NCI-H2107 treated with DMSO at 0.1 percent for 48 hours (cell line): ENCODE measurements at regions not wholly inside any gene's neighbourhood (a gene's known extent, or its start where the extent isn't known, plus 50 kb on each side); places are given as distances from the start of the nearest gene placed in this dataset.
"Not testable (repeated sequence)": the region's sequence is repeated elsewhere in the genome, so short reads cannot be mapped to it uniquely, and the experiment has no call there.

ENCODE experiments used
- DNase-seq: peaks from one replicate; lab custom pipeline; 2025; ENCODE audit not compliant: unreplicated experiment; lab: John Stamatoyannopoulos, UW

GRCh38 chr2:82084679-82085392 lies 1780.3 kb upstream of the LRRTM1 start:
- DNase-seq, result no peak

GRCh38 chr2:82075875-82076274 lies 1771.3 kb upstream of the LRRTM1 start:
- DNase-seq, result no peak

- DNase-seq, result no peak
These were observed 1757.9 kb upstream of the LRRTM1 start for GRCh38 chr2:82062463-82062862.

GRCh38 chr2:82055846-82056245 lies 1751.3 kb upstream of the LRRTM1 start:
- DNase-seq, result no peak

GRCh38 chr2:82043867-82044266 lies 1739.3 kb upstream of the LRRTM1 start:
- no peak for DNase-seq

- DNase-seq, result no peak
These were observed 1723.5 kb upstream of the LRRTM1 start for GRCh38 chr2:82027921-82028615.

GRCh38 chr2:82023710-82024109 lies 1719.2 kb upstream of the LRRTM1 start:
- no peak for DNase-seq

- DNase-seq, result no peak
These were observed 1709.1 kb upstream of the LRRTM1 start for GRCh38 chr2:82013641-82014040.

GRCh38 chr2:82007071-82007664 lies 1702.6 kb upstream of the LRRTM1 start:
- DNase-seq, result no peak

GRCh38 chr2:82005889-82006288 lies 1701.3 kb upstream of the LRRTM1 start:
- not testable (repeated sequence) for DNase-seq

- DNase-seq, result no peak
These were observed 1697.1 kb upstream of the LRRTM1 start for GRCh38 chr2:82001614-82002013.

GRCh38 chr2:82000606-82001005 lies 1696.1 kb upstream of the LRRTM1 start:
- DNase-seq, result no peak

GRCh38 chr2:81996332-81996731 lies 1691.8 kb upstream of the LRRTM1 start:
- DNase-seq, result no peak

- DNase-seq, result no peak
These were observed 1686.7 kb upstream of the LRRTM1 start for GRCh38 chr2:81991282-81991681.

GRCh38 chr2:81987370-81987769 lies 1682.8 kb upstream of the LRRTM1 start:
- DNase-seq, result no peak

- no peak for DNase-seq
These were observed 1680.6 kb upstream of the LRRTM1 start for GRCh38 chr2:81984969-81985637.

- DNase-seq, result no peak
These were observed 1677.0 kb upstream of the LRRTM1 start for GRCh38 chr2:81981585-81981984.

- no peak for DNase-seq
These were observed 1674.5 kb upstream of the LRRTM1 start for GRCh38 chr2:81979086-81979485.

GRCh38 chr2:81976998-81977397 lies 1672.4 kb upstream of the LRRTM1 start:
- no peak for DNase-seq

- DNase-seq, result no peak
These were observed 1669.7 kb upstream of the LRRTM1 start for GRCh38 chr2:81974216-81974615.

GRCh38 chr2:81942876-81943275 lies 1638.3 kb upstream of the LRRTM1 start:
- no peak for DNase-seq
